DOHH2 (cell line): ENCODE measurements at regions not wholly inside any gene's neighbourhood (a gene's known extent, or its start where the extent isn't known, plus 50 kb on each side); places are given as distances from the start of the nearest gene placed in this dataset.
"Not testable (repeated sequence)": the region's sequence is repeated elsewhere in the genome, so short reads cannot be mapped to it uniquely, and the experiment has no call there.

Experiments used
- H3F3A ChIP-seq: fragments of 200-600 bp; sonication (generic), shearing (Covaris generic); 2 replicates; pipeline ENCODE4 v1.6.0; 2016; ENCODE audit warnings: antibody characterized with exemption, mild to moderate bottlenecking; ENCODE audit not compliant: control insufficient read depth, insufficient read depth
- H3K27ac ChIP-seq: fragments of 200-600 bp; sonication (generic); 2 replicates; pipeline ENCODE4 v1.5.1; 2014; ENCODE audit warnings: low read depth, mild to moderate bottlenecking, low read length, moderate library complexity
- H3K27me3 ChIP-seq: fragments of 200-600 bp; sonication (generic); 2 replicates; pipeline ENCODE4 v1.6.1; 2014; ENCODE audit warnings: mild to moderate bottlenecking, low read length, mixed read lengths; ENCODE audit not compliant: control insufficient read depth
- H3K36me3 ChIP-seq: fragments of 200-600 bp; sonication (generic); 2 replicates; pipeline ENCODE4 v1.6.1; 2014; ENCODE audit warnings: mild to moderate bottlenecking, low read length, moderate library complexity, mixed read lengths; ENCODE audit not compliant: control insufficient read depth
- H3K4me1 ChIP-seq: fragments of 200-600 bp; sonication (generic); 2 replicates; pipeline ENCODE4 v1.6.1; 2014; ENCODE audit warnings: mild to moderate bottlenecking, low read length, mixed read lengths; ENCODE audit not compliant: control insufficient read depth
- H3K4me2 ChIP-seq: fragments of 200-600 bp; sonication (generic); 2 replicates; pipeline ENCODE4 v1.6.0; 2014; ENCODE audit warnings: mild to moderate bottlenecking, low read length, moderate library complexity
- H3K4me3 ChIP-seq: fragments of 200-600 bp; sonication (generic); 2 replicates; pipeline ENCODE4 v1.5.1; 2014; ENCODE audit warnings: mild to moderate bottlenecking, low read length, mixed read lengths
- H3K79me2 ChIP-seq: fragments of 200-600 bp; sonication (generic); 2 replicates; pipeline ENCODE4 v1.6.1; 2014; ENCODE audit warnings: mild to moderate bottlenecking, low read length, mixed read lengths; ENCODE audit not compliant: control insufficient read depth
- H3K9me2 ChIP-seq: fragments of 200-600 bp; sonication (generic); replicated peaks from 2 replicates; pipeline ENCODE4 v1.6.1; 2014; ENCODE audit warnings: mild to moderate bottlenecking, low read length, mixed read lengths; ENCODE audit not compliant: control insufficient read depth
- H3K9me3 ChIP-seq: fragments of 200-600 bp; sonication (generic); 2 replicates; pipeline ENCODE4 v1.6.1; 2014; ENCODE audit warnings: antibody characterized with exemption, low read length, mixed read lengths; ENCODE audit not compliant: control insufficient read depth, insufficient read depth
- H4K20me1 ChIP-seq: fragments of 200-600 bp; sonication (generic); 2 replicates; pipeline ENCODE4 v1.6.0; 2014; ENCODE audit warnings: low read depth, mild to moderate bottlenecking, antibody characterized with exemption, low read length, moderate library complexity; ENCODE audit not compliant: control insufficient read depth, insufficient read depth
- EZH2phosphoT487 ChIP-seq: fragments of 200-600 bp; sonication (generic); IDR thresholded peaks from 2 replicates; pipeline ENCODE4 v1.6.1; 2017; ENCODE audit warnings: borderline replicate concordance, mild to moderate bottlenecking, antibody characterized with exemption, low read length, moderate library complexity, mixed read lengths
- TF ChIP-seq, protein P1 (sequence below): fragments of 200-600 bp; sonication (generic); IDR thresholded peaks from one replicate; pipeline ENCODE4 v1.5.1; 2014; ENCODE audit warnings: antibody characterized with exemption, mild to moderate bottlenecking, low read depth, low read length; ENCODE audit not compliant: poor library complexity, severe bottlenecking

DNA sequence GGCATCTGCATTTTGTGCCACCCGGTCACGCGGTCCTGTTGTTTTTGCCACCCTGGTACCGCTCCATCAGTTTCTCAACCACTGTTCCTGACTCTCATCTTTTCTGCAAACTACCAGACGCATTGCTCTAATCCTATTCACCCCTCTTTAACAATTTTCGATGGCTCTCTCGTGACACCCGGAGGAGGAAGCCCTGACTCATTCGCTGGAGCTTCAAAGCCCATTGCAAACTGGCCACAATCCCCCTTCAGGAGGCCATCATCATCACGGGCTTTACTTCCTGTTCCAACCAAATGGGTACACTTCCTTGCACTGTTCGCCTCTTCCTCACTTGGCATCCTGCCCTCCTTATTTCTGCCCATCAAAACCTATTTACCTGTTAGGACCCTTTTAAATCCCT, 155.3 kb downstream of the RGS9 start:
- no peak overlapping the region for H3K27ac ChIP-seq
- no peaks in the 10 kb centered on the region for H4K20me1 ChIP-seq
- no peaks in the 10 kb centered on the region for H3K9me2 ChIP-seq
- H3K79me2 ChIP-seq: no peaks in the 10 kb centered on the region
- no peak overlapping the region for H3K4me3 ChIP-seq
- no peaks in the 10 kb centered on the region for H3K9me3 ChIP-seq
- no peaks in the 10 kb centered on the region for H3K4me1 ChIP-seq
- H3F3A ChIP-seq: no peaks in the 10 kb centered on the region
- no peaks in the 10 kb centered on the region for H3K36me3 ChIP-seq
- TF ChIP-seq, protein P1, sequence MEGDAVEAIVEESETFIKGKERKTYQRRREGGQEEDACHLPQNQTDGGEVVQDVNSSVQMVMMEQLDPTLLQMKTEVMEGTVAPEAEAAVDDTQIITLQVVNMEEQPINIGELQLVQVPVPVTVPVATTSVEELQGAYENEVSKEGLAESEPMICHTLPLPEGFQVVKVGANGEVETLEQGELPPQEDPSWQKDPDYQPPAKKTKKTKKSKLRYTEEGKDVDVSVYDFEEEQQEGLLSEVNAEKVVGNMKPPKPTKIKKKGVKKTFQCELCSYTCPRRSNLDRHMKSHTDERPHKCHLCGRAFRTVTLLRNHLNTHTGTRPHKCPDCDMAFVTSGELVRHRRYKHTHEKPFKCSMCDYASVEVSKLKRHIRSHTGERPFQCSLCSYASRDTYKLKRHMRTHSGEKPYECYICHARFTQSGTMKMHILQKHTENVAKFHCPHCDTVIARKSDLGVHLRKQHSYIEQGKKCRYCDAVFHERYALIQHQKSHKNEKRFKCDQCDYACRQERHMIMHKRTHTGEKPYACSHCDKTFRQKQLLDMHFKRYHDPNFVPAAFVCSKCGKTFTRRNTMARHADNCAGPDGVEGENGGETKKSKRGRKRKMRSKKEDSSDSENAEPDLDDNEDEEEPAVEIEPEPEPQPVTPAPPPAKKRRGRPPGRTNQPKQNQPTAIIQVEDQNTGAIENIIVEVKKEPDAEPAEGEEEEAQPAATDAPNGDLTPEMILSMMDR: no peak
- TF ChIP-seq EZH2phosphoT487: no peak
- H3K4me2 ChIP-seq: no peak overlapping the region
- H3K27me3 ChIP-seq: no peaks in the 10 kb centered on the region; the same call in 1 of the 2 replicates

DNA sequence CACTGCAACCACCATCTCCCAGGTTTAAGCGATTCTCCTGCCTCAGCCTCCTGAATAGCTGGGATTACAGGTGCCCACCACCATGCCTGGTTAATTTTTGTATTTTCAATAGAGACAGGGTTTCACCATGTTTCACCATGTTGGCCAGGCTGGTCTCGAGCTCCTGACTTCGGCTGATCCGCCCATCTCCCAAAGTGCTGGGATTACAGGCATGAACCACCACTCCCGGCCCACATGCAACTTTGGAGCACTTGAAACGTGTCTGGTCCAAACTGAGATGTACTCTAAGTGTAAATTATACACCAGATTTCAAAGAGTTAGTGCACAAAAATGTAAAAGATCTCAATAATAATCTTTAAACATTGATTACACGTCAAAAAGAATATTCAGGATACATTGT, 154.1 kb downstream of the RGS9 start:
- not testable (repeated sequence) for H3K9me2 ChIP-seq, H4K20me1 ChIP-seq, H3K4me2 ChIP-seq, H3K27ac ChIP-seq, H3K9me3 ChIP-seq, H3K36me3 ChIP-seq, H3F3A ChIP-seq, H3K79me2 ChIP-seq, H3K4me1 ChIP-seq, H3K27me3 ChIP-seq, H3K4me3 ChIP-seq

DNA sequence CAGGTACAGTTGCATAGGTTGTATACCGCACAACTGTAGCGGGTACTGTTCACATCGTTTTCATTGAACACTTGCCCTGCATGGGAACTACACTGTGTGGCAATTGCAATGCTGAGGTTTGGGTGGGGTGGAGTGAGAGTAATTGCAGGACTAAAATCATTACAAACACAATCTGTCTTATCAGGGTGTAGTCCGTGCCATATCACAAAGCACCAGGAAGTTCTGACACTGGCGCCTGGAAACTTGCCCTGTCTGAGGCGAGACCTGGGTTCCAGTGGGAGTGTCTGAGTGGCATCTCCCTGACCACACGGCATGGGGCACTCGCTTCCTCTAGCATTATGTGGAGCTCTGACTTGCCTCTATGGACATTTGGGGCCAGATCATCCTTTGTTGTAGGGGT, 153.4 kb downstream of the RGS9 start:
- TF ChIP-seq EZH2phosphoT487: no peak
- TF ChIP-seq, protein P1: no peak
- no peaks in the 10 kb centered on the region for H3K27me3 ChIP-seq
- H3K4me2 ChIP-seq: no peak overlapping the region
- H3K9me3 ChIP-seq: no peaks in the 10 kb centered on the region
- H3K27ac ChIP-seq: no peak overlapping the region
- H4K20me1 ChIP-seq: no peaks in the 10 kb centered on the region
- no peak overlapping the region for H3K4me3 ChIP-seq
- H3F3A ChIP-seq: no peaks in the 10 kb centered on the region
- H3K36me3 ChIP-seq: no peaks in the 10 kb centered on the region
- no peaks in the 10 kb centered on the region for H3K9me2 ChIP-seq
- no peaks in the 10 kb centered on the region for H3K79me2 ChIP-seq
- H3K4me1 ChIP-seq: no peaks in the 10 kb centered on the region

DNA sequence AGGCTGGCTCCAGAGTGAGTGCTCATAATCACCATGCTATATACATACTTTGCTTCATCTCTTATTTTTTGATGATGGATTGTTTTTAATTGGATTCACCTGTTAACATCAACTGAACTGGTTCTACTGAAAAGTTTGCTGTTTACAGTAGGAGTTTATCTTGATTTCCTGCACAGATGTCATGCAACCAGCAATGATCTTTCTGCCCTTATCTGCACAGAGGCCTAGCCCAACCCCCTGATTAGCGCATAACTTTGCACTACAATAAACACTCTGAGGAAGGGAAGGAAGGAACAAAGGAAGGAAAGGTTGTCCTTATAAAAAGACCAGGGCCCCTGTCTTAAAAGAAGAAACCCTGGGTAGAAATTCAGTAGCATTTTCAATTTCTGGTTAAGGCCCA, 152.9 kb downstream of the RGS9 start:
- H3K79me2 ChIP-seq: no peaks in the 10 kb centered on the region
- no peak overlapping the region for H3K27ac ChIP-seq
- H3K4me3 ChIP-seq: no peak overlapping the region
- TF ChIP-seq EZH2phosphoT487: no peak
- TF ChIP-seq, protein P1: no peak
- no peaks in the 10 kb centered on the region for H3K4me1 ChIP-seq
- H3K9me3 ChIP-seq: no peaks in the 10 kb centered on the region
- H4K20me1 ChIP-seq: no peaks in the 10 kb centered on the region
- H3K27me3 ChIP-seq: no peaks in the 10 kb centered on the region
- no peak overlapping the region for H3K4me2 ChIP-seq
- H3K9me2 ChIP-seq: no peaks in the 10 kb centered on the region
- no peaks in the 10 kb centered on the region for H3K36me3 ChIP-seq
- no peaks in the 10 kb centered on the region for H3F3A ChIP-seq
